ENCODE measurements at regions not wholly inside any gene's neighbourhood (a gene's known extent, or its start where the extent isn't known, plus 50 kb on each side); places are given as distances from the start of the nearest gene placed in this dataset.
"Not testable (repeated sequence)": the region's sequence is repeated elsewhere in the genome, so short reads cannot be mapped to it uniquely, and the experiment has no call there.

DNA sequence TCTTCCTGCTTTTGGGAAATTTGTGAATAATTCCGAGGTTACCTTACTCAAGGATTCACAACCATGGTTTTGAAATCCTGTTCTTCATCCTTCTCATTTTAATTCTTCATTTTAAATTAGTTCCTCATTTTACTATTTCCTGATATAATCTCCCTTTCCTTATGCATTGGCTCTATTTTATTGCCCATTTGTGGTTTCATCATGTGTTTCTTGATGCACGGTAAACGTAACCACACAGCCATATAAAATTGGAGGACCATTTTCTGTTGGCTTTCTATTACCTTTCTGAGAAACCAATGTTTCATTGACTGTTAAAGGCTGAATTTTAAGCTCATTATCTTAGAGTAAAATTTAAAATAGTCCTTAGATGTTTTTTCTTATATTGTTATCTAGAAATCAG lies 100.3 kb upstream of the NDST4 start:
- no peaks in the 10 kb centered on the region for H3K9me3 ChIP-seq (ENCODE audit: control insufficient read depth, insufficient read depth, low read length)
- H3K4me3 ChIP-seq (ENCODE audit: low read depth, low read length), result no peak overlapping the region
- TF ChIP-seq, protein P1, sequence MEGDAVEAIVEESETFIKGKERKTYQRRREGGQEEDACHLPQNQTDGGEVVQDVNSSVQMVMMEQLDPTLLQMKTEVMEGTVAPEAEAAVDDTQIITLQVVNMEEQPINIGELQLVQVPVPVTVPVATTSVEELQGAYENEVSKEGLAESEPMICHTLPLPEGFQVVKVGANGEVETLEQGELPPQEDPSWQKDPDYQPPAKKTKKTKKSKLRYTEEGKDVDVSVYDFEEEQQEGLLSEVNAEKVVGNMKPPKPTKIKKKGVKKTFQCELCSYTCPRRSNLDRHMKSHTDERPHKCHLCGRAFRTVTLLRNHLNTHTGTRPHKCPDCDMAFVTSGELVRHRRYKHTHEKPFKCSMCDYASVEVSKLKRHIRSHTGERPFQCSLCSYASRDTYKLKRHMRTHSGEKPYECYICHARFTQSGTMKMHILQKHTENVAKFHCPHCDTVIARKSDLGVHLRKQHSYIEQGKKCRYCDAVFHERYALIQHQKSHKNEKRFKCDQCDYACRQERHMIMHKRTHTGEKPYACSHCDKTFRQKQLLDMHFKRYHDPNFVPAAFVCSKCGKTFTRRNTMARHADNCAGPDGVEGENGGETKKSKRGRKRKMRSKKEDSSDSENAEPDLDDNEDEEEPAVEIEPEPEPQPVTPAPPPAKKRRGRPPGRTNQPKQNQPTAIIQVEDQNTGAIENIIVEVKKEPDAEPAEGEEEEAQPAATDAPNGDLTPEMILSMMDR (IDR thresholded peaks at IDR 0.05; ENCODE audit: low read depth, low read length), result no peak
- ChIA-PET CTCF (no interaction called here), POLR2A (no interaction called here)
- H3K27me3 ChIP-seq (ENCODE audit: control insufficient read depth, insufficient read depth, low read length), result no peaks in the 10 kb centered on the region
- H3K27ac ChIP-seq (ENCODE audit: low read depth, low read length), result no peak overlapping the region
- no peak for DNase-seq (ENCODE audit: low read depth, low spot score)

DNA sequence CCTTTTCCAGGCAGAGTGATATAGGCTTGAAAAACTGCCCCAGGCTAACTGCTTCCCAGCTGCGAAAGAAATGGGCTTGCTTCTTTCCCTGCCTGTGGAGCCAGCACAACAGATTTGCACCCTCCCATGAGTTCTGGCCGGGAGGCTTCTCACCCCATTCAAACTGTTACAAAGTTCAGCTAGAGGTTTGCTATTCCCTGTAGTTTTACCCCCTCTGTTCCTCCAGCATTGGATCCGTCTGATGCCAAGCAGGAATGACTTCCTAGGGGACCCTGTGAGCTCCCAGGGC lies 87.6 kb upstream of the NDST4 start:
- no peak for DNase-seq (ENCODE audit: low read depth, low spot score)
- Histone ChIP-seq H3K27ac (ENCODE audit: low read depth, low read length) (no peak overlapping the region), H3K27me3 (ENCODE audit: control insufficient read depth, insufficient read depth, low read length) (no peaks in the 10 kb centered on the region), H3K9me3 (ENCODE audit: control insufficient read depth, insufficient read depth, low read length) (peaks cover 20% of the 10 kb centered on the region), H3K4me3 (ENCODE audit: low read depth, low read length) (no peak overlapping the region)
- CTCF ChIA-PET, result no interaction called here
- TF ChIP-seq, protein P1 (IDR thresholded peaks at IDR 0.05; ENCODE audit: low read depth, low read length), result no peak
- POLR2A ChIA-PET, result no interaction called here

DNA sequence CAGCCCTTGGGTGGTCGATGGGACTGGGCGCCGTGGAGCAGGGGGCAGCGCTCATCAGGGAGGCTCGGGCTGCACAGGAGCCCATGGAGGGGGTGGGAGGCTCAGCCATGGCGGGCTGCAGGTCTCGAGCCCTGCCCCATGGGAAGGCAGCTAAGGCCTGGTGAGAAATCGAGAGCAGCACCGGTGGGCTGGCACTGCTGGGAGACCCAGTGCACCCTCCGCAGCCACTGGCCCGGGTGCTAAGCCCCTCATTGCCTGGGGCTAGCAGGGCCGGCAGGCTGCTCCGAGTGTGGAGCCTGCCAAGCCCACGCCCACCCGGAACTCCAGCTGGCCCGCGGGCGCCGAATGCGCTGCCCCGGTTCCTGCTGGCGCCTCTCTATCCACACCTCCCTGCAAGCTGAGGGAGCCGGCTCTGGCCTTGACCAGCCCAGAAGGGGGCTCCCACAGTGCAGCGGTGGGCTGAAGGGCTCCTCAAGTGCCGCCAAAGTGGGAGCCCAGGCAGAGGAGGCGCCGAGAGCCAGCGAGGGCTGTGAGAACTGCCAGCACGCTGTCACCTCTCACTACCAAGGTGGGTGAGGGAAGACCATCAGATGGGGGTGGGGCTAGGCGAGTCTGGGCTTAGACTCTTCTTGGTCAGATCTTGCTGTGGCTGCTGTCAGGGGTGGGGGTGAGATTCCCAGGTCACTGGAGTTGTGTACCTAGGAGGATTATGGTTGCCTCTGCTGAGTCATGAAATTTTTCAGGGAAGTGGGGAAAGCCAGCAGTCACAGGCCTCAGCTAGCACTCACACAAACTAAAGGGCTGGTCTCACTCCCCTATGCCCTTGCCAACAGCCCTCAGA lies 87.0 kb upstream of the NDST4 start:
- DNase-seq (ENCODE audit: low read depth, low spot score); H3K4me3 ChIP-seq (ENCODE audit: low read depth, low read length); POLR2A ChIA-PET; H3K27me3 ChIP-seq (ENCODE audit: control insufficient read depth, insufficient read depth, low read length); CTCF ChIA-PET; H3K27ac ChIP-seq (ENCODE audit: low read depth, low read length): not testable (repeated sequence)
- H3K9me3 ChIP-seq (ENCODE audit: control insufficient read depth, insufficient read depth, low read length), result peaks cover 20% of the 10 kb centered on the region

DNA sequence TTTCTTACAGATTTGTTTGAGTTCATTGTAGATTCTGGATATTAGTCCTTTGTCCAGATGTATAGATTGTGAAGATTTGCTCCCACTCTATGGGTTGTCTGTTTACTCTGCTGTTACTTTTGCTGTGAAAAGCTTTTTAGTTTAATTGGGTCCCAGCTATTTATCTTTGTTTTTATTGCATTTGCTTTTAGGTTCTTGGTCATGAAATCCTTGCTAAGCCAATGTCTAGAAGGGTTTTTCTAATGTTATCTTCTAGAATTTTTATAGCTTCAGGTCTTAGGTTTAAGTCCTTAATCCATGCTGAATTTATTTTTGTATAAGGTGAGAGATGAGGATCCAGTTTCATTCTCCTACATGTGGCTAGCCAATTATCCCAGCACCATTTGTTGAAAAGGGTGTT lies 81.2 kb upstream of the NDST4 start:
- POLR2A ChIA-PET; CTCF ChIA-PET; H3K4me3 ChIP-seq (ENCODE audit: low read depth, low read length); H3K27me3 ChIP-seq (ENCODE audit: control insufficient read depth, insufficient read depth, low read length); H3K9me3 ChIP-seq (ENCODE audit: control insufficient read depth, insufficient read depth, low read length); DNase-seq (ENCODE audit: low read depth, low spot score); H3K27ac ChIP-seq (ENCODE audit: low read depth, low read length): not testable (repeated sequence)

DNA sequence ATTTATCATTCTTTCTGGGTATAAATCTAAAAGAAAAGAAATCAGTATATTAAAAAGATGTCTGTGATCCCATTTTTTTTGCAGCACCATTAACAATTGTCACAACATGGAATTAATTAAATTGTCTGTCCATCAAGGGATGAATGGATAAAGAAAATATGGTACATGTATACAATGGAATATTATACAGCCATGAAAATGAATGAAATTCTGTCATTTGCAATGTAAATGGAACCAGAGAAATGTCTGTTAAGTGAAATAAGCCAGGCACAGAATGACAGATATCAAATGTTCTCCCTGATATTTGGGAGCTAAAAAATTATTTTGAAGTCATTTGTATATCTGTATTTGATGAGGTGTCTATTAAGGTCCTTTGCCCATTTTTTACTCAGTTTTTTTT lies 77.1 kb upstream of the NDST4 start:
- no peak for DNase-seq (ENCODE audit: low read depth, low spot score)

DNA sequence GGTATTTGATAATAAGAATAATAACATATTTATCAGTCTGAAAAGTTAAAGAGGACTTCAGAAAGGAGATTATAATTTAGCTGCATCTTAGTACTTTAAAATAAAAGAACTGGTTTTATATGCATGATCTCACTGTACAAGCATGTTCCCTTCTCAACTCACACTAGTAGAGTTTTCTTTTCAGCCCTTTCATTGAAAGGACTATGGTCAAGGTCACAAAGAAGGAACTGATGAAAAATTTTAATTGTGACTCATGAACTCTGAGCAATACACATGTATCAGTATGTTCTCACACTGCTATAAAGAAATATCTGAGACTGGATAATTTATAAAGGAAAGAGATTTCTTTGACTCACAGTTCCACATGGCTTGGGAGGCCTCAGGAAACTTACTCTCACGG lies 73.7 kb upstream of the NDST4 start:
- CTCF ChIA-PET, result no interaction called here
- no peak overlapping the region for H3K27ac ChIP-seq (ENCODE audit: low read depth, low read length)
- no peaks in the 10 kb centered on the region for H3K27me3 ChIP-seq (ENCODE audit: control insufficient read depth, insufficient read depth, low read length)
- H3K4me3 ChIP-seq (ENCODE audit: low read depth, low read length), result no peak overlapping the region
- H3K9me3 ChIP-seq (ENCODE audit: control insufficient read depth, insufficient read depth, low read length), result no peaks in the 10 kb centered on the region
- POLR2A ChIA-PET, result no interaction called here
- TF ChIP-seq, protein P1 (IDR thresholded peaks at IDR 0.05; ENCODE audit: low read depth, low read length), result no peak
- DNase-seq (ENCODE audit: low read depth, low spot score), result no peak

More for the DNA sequence above, 77.1 kb upstream of the NDST4 start:
- TF ChIP-seq, protein P1 (IDR thresholded peaks at IDR 0.05; ENCODE audit: low read depth, low read length), result no peak
- Histone ChIP-seq H3K27me3 (ENCODE audit: control insufficient read depth, insufficient read depth, low read length) (no peaks in the 10 kb centered on the region), H3K27ac (ENCODE audit: low read depth, low read length) (no peak overlapping the region), H3K9me3 (ENCODE audit: control insufficient read depth, insufficient read depth, low read length) (no peaks in the 10 kb centered on the region), H3K4me3 (ENCODE audit: low read depth, low read length) (no peak overlapping the region)
- POLR2A ChIA-PET, result no interaction called here
- CTCF ChIA-PET, result no interaction called here

DNA sequence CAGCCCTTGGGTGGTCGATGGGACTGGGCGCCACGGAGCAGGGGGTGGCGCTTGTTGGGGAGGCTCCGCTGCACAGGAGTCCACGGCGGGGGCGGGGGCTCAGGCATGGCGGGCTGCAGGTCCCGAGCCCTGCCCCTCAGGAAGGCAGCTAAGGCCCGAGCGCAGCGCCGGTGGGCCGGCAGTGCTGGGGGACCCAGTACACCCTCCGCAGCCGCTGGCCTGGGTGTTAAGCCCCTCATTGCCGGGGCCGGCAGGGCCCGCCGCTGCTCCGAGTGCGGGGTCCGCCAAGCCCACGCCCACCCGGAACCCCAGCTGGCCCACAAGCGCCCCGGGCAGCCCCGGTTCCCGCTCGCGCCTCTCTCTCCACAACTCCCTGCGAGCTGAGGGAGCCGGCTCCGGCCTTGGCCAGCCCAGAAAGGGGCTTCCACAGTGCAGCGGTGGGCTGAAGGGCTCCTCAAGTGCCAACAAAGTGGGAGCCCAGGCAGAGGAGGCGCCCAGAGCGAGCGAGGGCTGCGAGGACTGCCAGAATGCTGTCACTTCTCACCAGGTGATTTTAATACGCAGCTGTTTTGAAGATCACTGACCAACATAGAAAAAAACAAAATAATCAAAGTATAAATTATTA lies 66.1 kb upstream of the NDST4 start:
- H3K9me3 ChIP-seq (ENCODE audit: control insufficient read depth, insufficient read depth, low read length); H3K27ac ChIP-seq (ENCODE audit: low read depth, low read length); POLR2A ChIA-PET; H3K4me3 ChIP-seq (ENCODE audit: low read depth, low read length); CTCF ChIA-PET; DNase-seq (ENCODE audit: low read depth, low spot score); H3K27me3 ChIP-seq (ENCODE audit: control insufficient read depth, insufficient read depth, low read length): not testable (repeated sequence)

DNA sequence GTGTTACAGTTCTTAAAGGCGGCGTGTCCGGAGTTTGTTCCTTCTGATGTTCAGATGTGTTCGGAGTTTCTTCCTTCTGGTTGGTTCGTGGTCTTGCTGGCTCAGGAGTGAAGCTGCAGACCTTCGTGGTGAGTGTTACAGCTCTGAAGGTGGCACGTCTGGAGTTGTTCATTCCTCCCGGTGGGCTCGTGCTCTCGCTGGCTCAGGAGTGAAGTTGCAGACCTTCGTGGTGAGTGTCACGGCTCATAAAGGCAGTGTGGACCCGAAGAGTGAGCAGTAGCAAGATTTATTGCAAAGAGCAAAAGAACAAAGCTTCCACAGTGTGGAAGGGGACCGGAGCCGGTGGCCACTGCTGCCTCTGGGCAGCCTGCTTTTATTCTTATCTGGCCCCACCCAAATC lies 65.3 kb upstream of the NDST4 start:
- CTCF ChIA-PET; POLR2A ChIA-PET; H3K27ac ChIP-seq (ENCODE audit: low read depth, low read length); H3K27me3 ChIP-seq (ENCODE audit: control insufficient read depth, insufficient read depth, low read length); H3K9me3 ChIP-seq (ENCODE audit: control insufficient read depth, insufficient read depth, low read length); H3K4me3 ChIP-seq (ENCODE audit: low read depth, low read length); DNase-seq (ENCODE audit: low read depth, low spot score): not testable (repeated sequence)

Measured in AG04450 (cell line).